Heart left ventricle (tissue), 16 donors: ENCODE measurements at regions not wholly inside any gene's neighbourhood (a gene's known extent, or its start where the extent isn't known, plus 50 kb on each side); places are given as distances from the start of the nearest gene placed in this dataset.
A peak's percentile ranks its signal among the peaks of the same experiment; 100 is the strongest.
"Not testable (repeated sequence)": the region's sequence is repeated elsewhere in the genome, so short reads cannot be mapped to it uniquely, and the experiment has no call there.

Experiments
- ATAC-seq, 4 donors: fragments of 200-7000 bp; cut with Tn5 transposase; one replicate each; pipeline ENCODE4 v1.9.1; 2020 to 2022; ENCODE audit warnings: moderate library complexity in 4 of 4, mild to moderate bottlenecking in 3 of 4, moderate number of reproducible peaks in 1 of 4
- DNase-seq, 5 donors: peaks; one replicate each; pipeline ENCODE4 v3.0.0-alpha.2; 2020
- H3K27ac ChIP-seq, 12 donors: fragments of 200-600 bp; sonication (generic) in 4 of 12; one replicate each; pipeline versions ENCODE4 v1.5.0 to v1.8.0; 2016 to 2022; ENCODE audit warnings: mild to moderate bottlenecking in 2 of 12
- H3K27me3 ChIP-seq, 9 donors: fragments of 200-600 bp; sonication (generic) in 2 of 9; one replicate each; pipeline versions ENCODE4 v1.5.1 to v1.8.0; 2016 to 2022; ENCODE audit warnings: mild to moderate bottlenecking in 3 of 9
- H3K36me3 ChIP-seq, 9 donors: fragments of 200-600 bp; sonication (generic) in 2 of 9; one replicate each; pipeline versions ENCODE4 v1.5.0 to v1.8.0; 2018 to 2022; ENCODE audit warnings: mild to moderate bottlenecking in 2 of 9
- H3K4me1 ChIP-seq, 12 donors: fragments of 200-600 bp; sonication (generic) in 4 of 12; one replicate each; pipeline versions ENCODE4 v1.5.0 to v1.8.0; 2016 to 2022; ENCODE audit warnings: mild to moderate bottlenecking in 3 of 12
- H3K4me3 ChIP-seq, 12 donors: fragments of 200-600 bp; sonication (generic) in 4 of 12; one replicate each; pipeline versions ENCODE4 v1.5.0 to v1.8.0; 2017 to 2022; ENCODE audit warnings: mild to moderate bottlenecking in 9 of 12, moderate library complexity in 4 of 12
- H3K9me3 ChIP-seq, 12 donors: fragments of 200-600 bp; sonication (generic) in 4 of 12; one replicate each; pipeline versions ENCODE4 v1.5.0 to v1.8.0; 2016 to 2022; ENCODE audit warnings: mild to moderate bottlenecking in 1 of 12
- CTCF ChIP-seq, 12 donors: fragments of 200-600 bp; sonication (generic) in 4 of 12; IDR thresholded peaks; one replicate each; pipeline versions ENCODE4 v1.5.0 to v1.8.0; 2018 to 2022; ENCODE audit warnings: antibody characterized with exemption in 12 of 12, mild to moderate bottlenecking in 5 of 12
- POLR2A ChIP-seq, 2 donors: fragments of 450-650 bp; IDR thresholded peaks; one replicate each; pipeline ENCODE4 v1.6.1; 2017; ENCODE audit warnings: antibody characterized with exemption in 2 of 2, mild to moderate bottlenecking in 2 of 2, moderate library complexity in 2 of 2
- WGBS, 4 donors: extraction: QIAGEN DNeasy Blood & Tissue Kit in 2 of 4; methylation state at CpG; one replicate each; pipeline versions ENCODE4 v1.1.5 to v1.1.7; 2013 to 2018; 5-methylcytosine and 5-hydroxymethylcytosine counted together
- intact Hi-C, 10 donors: fragments of 100-400 bp; cut with DNase I; formaldehyde crosslinking; loops; one replicate each; pipeline versions ENCODE4 v1.11.1 to v1.14.2; 2022
- donor health status: ischemic (EF 13 %, LVEDD 7.1; RV severe dilation, severe dysfunction).
- donor health status: healthy with polysubstance abuse.
- donor health status: DM: no; HTN: yes; CAD: no.
- donor health status: DM: no; HTN: no; CAD: no.
- donor health status: ischemic (EF 25% LVEDD 6.9; RV normal size, moderate dysfunction).
- donor health status: ischemic (EF 25% LVEDD 5.7; RV mildly dilated, moderate dysfunction).
- donor health status: healthy.
- donor health status: DM: yes; HTN: yes; CAD: no.
- donor health status: ischemic (EF 35%, LVEDD 5.7; RV mildly dilated, moderate dysfunction).
- donor health status: nonischemic (EF 11% LVEDD 7.7; RV severe dilation, severe dysfunction).
- donor health status: DM: yes; HTN: yes; CAD: no.
- donor health status: PGD.
- donor health status: ischemic (EF 29% LVEDD 5.4; RV normal size, mild dysfunction).
- donor health status: nonischemic (EF 23%, LVEDD 6.1; RV moderate dilation, normal function).

DNA sequence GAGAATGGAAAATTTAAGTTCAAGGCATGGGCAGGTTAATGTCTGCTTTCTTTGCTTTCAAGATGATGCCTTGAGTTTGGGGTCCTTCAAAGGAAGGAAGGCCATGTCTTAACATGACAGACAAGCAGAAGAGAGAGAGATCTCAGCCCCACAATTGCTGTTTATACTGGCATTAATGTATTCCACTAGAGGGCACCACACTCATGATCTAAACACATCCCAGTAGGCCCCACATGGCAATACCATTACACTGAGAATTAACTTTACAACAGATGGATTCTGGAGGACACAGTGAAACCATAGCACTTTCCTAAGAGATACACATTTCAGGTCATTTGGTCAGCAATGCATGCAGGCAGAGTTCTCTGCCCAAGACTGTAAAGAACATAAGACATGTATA, 1460.3 kb downstream of the RPIA start:
- intact Hi-C loops, H3K27ac ChIP-seq, DNase-seq, H3K9me3 ChIP-seq, H3K4me3 ChIP-seq, H3K36me3 ChIP-seq, H3K4me1 ChIP-seq, ATAC-seq, H3K27me3 ChIP-seq: not testable (repeated sequence)
- TF ChIP-seq CTCF (IDR thresholded peaks at IDR 0.05) = peak in 2 of 12 donors; percentile 14 to 22

DNA sequence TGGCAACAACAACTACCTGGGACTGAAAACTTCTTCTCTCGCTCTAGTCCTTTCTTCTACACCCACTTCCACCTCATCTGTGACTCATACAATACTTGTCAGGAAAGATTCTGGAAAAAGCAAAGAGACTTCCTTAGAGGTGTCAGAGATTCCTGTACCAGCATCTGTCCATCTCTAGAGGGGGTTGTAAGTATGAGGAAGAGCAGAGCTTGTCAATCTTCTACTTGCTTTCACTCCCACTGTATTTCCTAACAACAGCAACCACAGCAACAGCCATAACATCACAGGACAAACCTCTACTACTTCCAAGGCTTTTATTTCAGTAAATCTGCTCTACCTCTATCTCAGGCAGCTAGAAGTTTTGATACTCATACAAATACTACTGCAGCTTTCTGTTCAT, 1479.5 kb downstream of the RPIA start:
- H3K27me3 ChIP-seq, H3K4me3 ChIP-seq, H3K36me3 ChIP-seq, intact Hi-C loops, DNase-seq, ATAC-seq, H3K27ac ChIP-seq, H3K4me1 ChIP-seq, H3K9me3 ChIP-seq: not testable (repeated sequence)
- WGBS, 4 donors = 33 to 73% (median 57%) methylated on average over 1 of the region's 1 CpG

GRCh38 chr2:90173081-90173480, 1481.6 kb downstream of the RPIA start:
- not testable (repeated sequence) for H3K9me3 ChIP-seq

GRCh38 chr2:90179591-90179990, 1488.1 kb downstream of the RPIA start:
- H3K27me3 ChIP-seq, H3K36me3 ChIP-seq, H3K9me3 ChIP-seq, intact Hi-C loops, H3K4me1 ChIP-seq, H3K27ac ChIP-seq, DNase-seq, H3K4me3 ChIP-seq, ATAC-seq: not testable (repeated sequence)
- 16 to 41% (median 34%) methylated on average over 2 to 3 of the region's 3 CpGs for WGBS, 4 donors

More at GRCh38 chr2:90173081-90173480, 1481.6 kb downstream of the RPIA start:
- H3K4me3 ChIP-seq, H3K4me1 ChIP-seq, H3K27me3 ChIP-seq, ATAC-seq, H3K27ac ChIP-seq, intact Hi-C loops, H3K36me3 ChIP-seq: not testable (repeated sequence)
- DNase-seq = peak in 1 of 5 donors; percentile 27
- 48 to 80% (median 53%) methylated on average over 1 to 2 of the region's 2 CpGs for WGBS, 4 donors

DNA sequence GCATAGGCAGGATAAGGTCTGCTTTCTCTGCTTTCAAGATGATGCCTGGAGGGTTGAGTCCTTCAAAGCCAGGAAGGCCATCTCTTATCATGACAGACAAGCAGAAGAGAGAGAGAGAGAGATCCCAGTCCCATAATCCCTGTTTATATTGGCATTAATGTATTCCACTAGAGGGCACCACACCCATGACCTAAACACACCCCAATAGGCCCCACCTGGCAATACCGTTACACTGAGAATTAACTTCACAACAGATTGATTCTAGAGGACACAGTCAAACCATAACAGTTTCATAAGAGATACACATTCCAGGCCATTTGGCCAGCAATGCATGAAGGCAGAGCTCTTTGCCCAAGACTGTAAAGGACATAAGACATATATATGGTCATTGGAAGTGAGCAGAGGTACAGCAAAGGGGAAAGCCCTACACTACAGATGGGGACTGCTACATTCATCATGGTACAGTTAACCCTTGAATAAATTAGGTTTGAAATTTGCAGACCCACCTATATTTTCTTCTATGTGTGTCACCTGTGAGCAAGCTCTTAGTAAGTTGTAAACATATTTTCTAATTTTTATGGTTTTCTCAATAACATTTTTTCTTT, 1516.1 kb downstream of the RPIA start:
- ATAC-seq (no peak), DNase-seq (no peak)
- peaks cover 0 to 9% (median 0%) of the 10 kb centered on the region in 9 donors for H3K27me3 ChIP-seq
- H3K36me3 ChIP-seq = no peaks in the 10 kb centered on the region
- intact Hi-C loops = no loop called here
- TF ChIP-seq POLR2A (IDR thresholded peaks at IDR 0.05) = no peak
- peak in 4 of 12 donors; percentile 8 to 22 (median 18) for TF ChIP-seq CTCF (IDR thresholded peaks at IDR 0.05)
- H3K9me3 ChIP-seq = no peaks in the 10 kb centered on the region
- no peak overlapping the region for H3K27ac ChIP-seq
- H3K4me3 ChIP-seq = no peak overlapping the region
- H3K4me1 ChIP-seq = no peaks in the 10 kb centered on the region
- WGBS, 4 donors = 24 to 65% (median 34%) methylated on average over 1 of the region's 1 CpG

GRCh38 chr2:90209009-90209408, 1517.5 kb downstream of the RPIA start:
- ATAC-seq = no peak
- peaks cover 0 to 9% (median 0%) of the 10 kb centered on the region in 9 donors for H3K27me3 ChIP-seq
- 47 to 63% (median 59%) methylated on average over 5 of the region's 5 CpGs for WGBS, 4 donors

More at GRCh38 chr2:90209009-90209408, 1517.5 kb downstream of the RPIA start:
- H3K36me3 ChIP-seq = no peaks in the 10 kb centered on the region
- no peaks in the 10 kb centered on the region for H3K4me1 ChIP-seq
- H3K27ac ChIP-seq = no peak overlapping the region
- no peaks in the 10 kb centered on the region for H3K9me3 ChIP-seq
- no peak overlapping the region for H3K4me3 ChIP-seq
- intact Hi-C loops = no loop called here
- TF ChIP-seq CTCF (IDR thresholded peaks at IDR 0.05) = no peak
- TF ChIP-seq POLR2A (IDR thresholded peaks at IDR 0.05) = no peak
- no peak for DNase-seq
